GM06990 (cell line): ENCODE measurements at regions not wholly inside any gene's neighbourhood (a gene's known extent, or its start where the extent isn't known, plus 50 kb on each side); places are given as distances from the start of the nearest gene placed in this dataset.

ENCODE experiments used
- DNase-seq: peaks from one replicate; pipeline ENCODE4 v3.0.0-alpha.2; 2011; ENCODE audit not compliant: insufficient read length; ENCODE audit errors: extremely low read depth
- H3K27me3 ChIP-seq: replicated peaks from 2 replicates; pipeline ENCODE4 v1.6.0; 2011; ENCODE audit warnings: low read length; ENCODE audit not compliant: control insufficient read depth, insufficient read depth
- H3K36me3 ChIP-seq: 2 replicates; pipeline ENCODE4 v1.5.1; 2011; ENCODE audit warnings: low read length; ENCODE audit not compliant: control insufficient read depth, insufficient read depth
- H3K4me3 ChIP-seq: replicated peaks from 2 replicates; pipeline ENCODE4 v1.5.1; 2011; ENCODE audit warnings: low read depth, mild to moderate bottlenecking, control low read depth, low read length
- CTCF ChIP-seq: IDR thresholded peaks from 2 replicates; pipeline ENCODE4 v1.5.1; 2011; ENCODE audit warnings: low read length, control low read depth, mild to moderate bottlenecking, inconsistent platforms; ENCODE audit not compliant: insufficient read depth, poor library complexity, severe bottlenecking

GRCh38 chr5:67809589-67809988 is 406.0 kb upstream of the PIK3R1 start:
- peak; percentile 48 for DNase-seq
- Histone ChIP-seq H3K36me3 (no peaks in the 10 kb centered on the region), H3K4me3 (no peak overlapping the region), H3K27me3 (no peaks in the 10 kb centered on the region)
- TF ChIP-seq CTCF = no peak

DNA sequence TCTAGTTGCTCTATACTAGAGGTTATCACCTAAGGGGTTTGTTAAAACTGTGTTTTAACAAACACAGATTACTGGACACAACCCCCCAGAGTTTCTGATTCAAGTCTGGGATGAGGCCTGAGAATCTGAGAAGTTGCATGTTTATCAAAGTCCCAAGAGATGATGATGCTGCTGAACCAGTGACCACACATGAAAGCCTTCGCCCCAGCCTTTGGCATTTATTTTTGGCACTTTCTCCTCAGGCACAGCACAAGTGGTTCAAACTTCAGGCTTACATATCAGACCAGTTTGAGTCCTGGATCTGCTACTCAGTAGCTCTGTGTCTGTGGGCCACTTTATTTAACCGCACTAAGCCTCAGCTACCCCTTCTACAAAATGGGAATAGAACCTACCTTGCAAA is 407.2 kb upstream of the PIK3R1 start:
- no peaks in the 10 kb centered on the region for H3K27me3 ChIP-seq
- no peak overlapping the region for H3K4me3 ChIP-seq
- peak; percentile 23 for DNase-seq
- no peak for TF ChIP-seq CTCF
- no peaks in the 10 kb centered on the region for H3K36me3 ChIP-seq

GRCh38 chr5:67807439-67807888 is 408.1 kb upstream of the PIK3R1 start:
- H3K36me3 ChIP-seq = no peaks in the 10 kb centered on the region
- peak; percentile 26 for DNase-seq
- H3K4me3 ChIP-seq = no peak overlapping the region
- H3K27me3 ChIP-seq = no peaks in the 10 kb centered on the region
- no peak for TF ChIP-seq CTCF

DNA sequence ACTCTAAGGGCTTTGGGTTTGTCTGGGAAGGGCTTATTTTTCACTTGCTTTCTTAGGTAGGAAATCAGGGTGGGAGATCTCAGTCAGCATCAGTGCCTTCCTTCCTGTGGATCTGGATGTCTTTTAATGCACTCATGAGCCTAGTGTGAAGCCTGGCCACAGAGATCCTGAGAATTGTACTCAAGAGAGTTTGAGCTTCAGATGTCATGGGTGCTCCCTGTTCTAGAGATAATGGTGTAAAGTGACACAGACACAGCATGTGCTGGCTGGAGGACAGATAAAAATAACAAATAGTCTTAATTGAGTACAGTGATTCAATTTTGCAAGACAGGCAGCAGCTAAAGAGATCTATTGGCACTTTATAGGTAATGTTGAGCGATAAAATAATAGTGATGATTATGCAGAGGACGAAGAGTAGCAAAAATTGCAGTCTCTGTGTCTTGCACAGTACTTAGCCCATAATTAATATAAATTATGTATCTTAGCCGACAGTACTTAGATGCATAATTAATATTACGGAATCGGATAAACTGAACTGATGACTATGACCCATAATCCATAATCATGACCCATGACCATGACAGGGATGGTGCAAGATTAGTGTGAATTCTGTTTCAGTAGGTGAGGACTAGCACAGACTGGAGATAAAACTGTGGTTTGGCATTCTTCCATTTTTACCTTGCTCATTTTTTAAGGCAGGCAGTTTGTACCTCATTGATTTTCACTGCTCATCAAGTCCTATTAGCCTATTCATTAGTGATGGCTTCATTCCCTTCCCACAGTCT is 408.7 kb upstream of the PIK3R1 start:
- no peak for TF ChIP-seq CTCF
- Histone ChIP-seq H3K27me3 (no peaks in the 10 kb centered on the region), H3K36me3 (no peaks in the 10 kb centered on the region), H3K4me3 (no peak overlapping the region)
- no peak for DNase-seq

- Histone ChIP-seq H3K36me3 (no peaks in the 10 kb centered on the region), H3K27me3 (no peaks in the 10 kb centered on the region), H3K4me3 (no peak overlapping the region)
- no peak for TF ChIP-seq CTCF
- no peak for DNase-seq
These were observed 409.7 kb upstream of the PIK3R1 start for GRCh38 chr5:67805666-67806348.

DNA sequence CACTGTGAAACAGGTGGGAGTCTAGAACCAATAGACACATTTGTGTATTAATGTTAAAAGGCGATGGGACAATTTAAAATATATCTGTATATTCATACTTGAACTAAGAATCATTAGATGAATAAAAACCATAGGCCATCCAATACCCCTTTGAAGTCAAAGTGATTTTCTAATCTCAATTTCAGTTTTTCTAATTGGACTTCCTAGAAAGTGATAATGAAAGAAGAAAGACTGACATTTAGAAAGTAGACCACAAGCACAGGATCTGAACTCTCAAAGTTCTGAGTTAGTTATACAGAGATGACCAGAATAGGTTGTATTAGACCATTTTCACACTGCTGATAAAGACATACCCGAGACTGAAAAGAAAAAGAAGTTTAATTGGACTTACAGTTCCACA is 412.8 kb upstream of the PIK3R1 start:
- peak; percentile 46 for DNase-seq
- no peaks in the 10 kb centered on the region for H3K36me3 ChIP-seq
- TF ChIP-seq CTCF = no peak
- no peak overlapping the region for H3K4me3 ChIP-seq
- H3K27me3 ChIP-seq = no peaks in the 10 kb centered on the region
